Ishikawa (cell line): ENCODE measurements at regions not wholly inside any gene's neighbourhood (a gene's known extent, or its start where the extent isn't known, plus 50 kb on each side); places are given as distances from the start of the nearest gene placed in this dataset.

Experiments used
- CEBPB ChIP-seq: IDR thresholded peaks from 2 replicates; pipeline ENCODE4 v1.6.1; 2012
- CREB1 ChIP-seq: IDR thresholded peaks from 2 replicates; pipeline ENCODE4 v1.6.1; 2012; ENCODE audit warnings: low read depth
- EGR1 ChIP-seq: IDR thresholded peaks from 2 replicates; pipeline ENCODE4 v1.6.1; 2012
- EP300 ChIP-seq: IDR thresholded peaks from 2 replicates; pipeline ENCODE4 v1.6.1; 2012; ENCODE audit warnings: borderline replicate concordance
- FOXM1 ChIP-seq: IDR thresholded peaks from 2 replicates; pipeline ENCODE4 v1.6.1; 2012; ENCODE audit warnings: low read depth, borderline replicate concordance
- MAX ChIP-seq: IDR thresholded peaks from 2 replicates; pipeline ENCODE4 v1.6.1; 2012
- NFIC ChIP-seq: IDR thresholded peaks from 2 replicates; pipeline ENCODE4 v1.6.1; 2012
- RAD21 ChIP-seq: IDR thresholded peaks from 2 replicates; pipeline ENCODE4 v1.6.1; 2012; ENCODE audit warnings: low read depth
- REST ChIP-seq: IDR thresholded peaks from 2 replicates; pipeline ENCODE4 v1.6.1; 2012; ENCODE audit warnings: low read depth, mild to moderate bottlenecking
- TAF1 ChIP-seq: IDR thresholded peaks from 2 replicates; pipeline ENCODE4 v1.6.1; 2012; ENCODE audit warnings: low read depth, mild to moderate bottlenecking
- TCF12 ChIP-seq: IDR thresholded peaks from 2 replicates; pipeline ENCODE4 v1.6.1; 2012; ENCODE audit warnings: low read depth
- TEAD4 ChIP-seq: IDR thresholded peaks from 2 replicates; pipeline ENCODE4 v1.6.1; 2012
- USF1 ChIP-seq: IDR thresholded peaks from 2 replicates; pipeline ENCODE4 v1.6.1; 2012
- YY1 ChIP-seq: IDR thresholded peaks from 2 replicates; pipeline ENCODE4 v1.6.1; 2012; ENCODE audit warnings: low read depth
- ZBTB7A ChIP-seq: IDR thresholded peaks from 2 replicates; pipeline ENCODE4 v1.6.1; 2012; ENCODE audit warnings: low read depth

GRCh38 chr4:114479595-114479994 is 119.0 kb upstream of the UGT8 start:
- TF ChIP-seq TEAD4, result no peak
- TF ChIP-seq YY1, result no peak
- TF ChIP-seq EGR1, result no peak
- TF ChIP-seq NFIC, result no peak
- no peak for TF ChIP-seq CREB1
- TF ChIP-seq RAD21, result no peak
- no peak for TF ChIP-seq TAF1
- no peak for TF ChIP-seq MAX
- TF ChIP-seq USF1, result no peak
- TF ChIP-seq ZBTB7A, result no peak
- no peak for TF ChIP-seq TCF12
- no peak for TF ChIP-seq CEBPB

- TF ChIP-seq RAD21, result no peak
- TF ChIP-seq CREB1, result no peak
- no peak for TF ChIP-seq NFIC
- TF ChIP-seq EGR1, result no peak
- TF ChIP-seq TEAD4, result no peak
- TF ChIP-seq CEBPB, result no peak
- no peak for TF ChIP-seq TCF12
- TF ChIP-seq YY1, result no peak
Measured at GRCh38 chr4:114481856-114482255, 116.8 kb upstream of the UGT8 start.

- TF ChIP-seq CEBPB (no peak), TCF12 (no peak), EGR1 (no peak), REST (no peak), USF1 (no peak), NFIC (no peak)
Measured at GRCh38 chr4:114487101-114487500, 111.5 kb upstream of the UGT8 start.

GRCh38 chr4:114488301-114488982 is 110.2 kb upstream of the UGT8 start:
- TF ChIP-seq TCF12, result no peak
- TF ChIP-seq CEBPB, result no peak
- no peak for TF ChIP-seq TAF1
- no peak for TF ChIP-seq EGR1
- TF ChIP-seq FOXM1, result no peak
- TF ChIP-seq RAD21, result no peak
- TF ChIP-seq REST, result no peak
- TF ChIP-seq USF1, result no peak
- no peak for TF ChIP-seq YY1
- no peak for TF ChIP-seq MAX
- no peak for TF ChIP-seq ZBTB7A
- no peak for TF ChIP-seq CREB1

GRCh38 chr4:114494246-114494803 is 104.3 kb upstream of the UGT8 start:
- no peak for TF ChIP-seq USF1
- no peak for TF ChIP-seq NFIC
- no peak for TF ChIP-seq REST
- TF ChIP-seq EP300, result no peak
- TF ChIP-seq ZBTB7A, result no peak
- no peak for TF ChIP-seq TEAD4
- no peak for TF ChIP-seq MAX
- no peak for TF ChIP-seq EGR1
- TF ChIP-seq YY1, result no peak
- TF ChIP-seq RAD21, result no peak
- no peak for TF ChIP-seq TAF1
- TF ChIP-seq TCF12, result no peak
- no peak for TF ChIP-seq CREB1
- no peak for TF ChIP-seq FOXM1
- TF ChIP-seq CEBPB, result no peak
